ENCODE measurements at regions not wholly inside any gene's neighbourhood (a gene's known extent, or its start where the extent isn't known, plus 50 kb on each side); places are given as distances from the start of the nearest gene placed in this dataset.

- TF ChIP-seq, protein P1, sequence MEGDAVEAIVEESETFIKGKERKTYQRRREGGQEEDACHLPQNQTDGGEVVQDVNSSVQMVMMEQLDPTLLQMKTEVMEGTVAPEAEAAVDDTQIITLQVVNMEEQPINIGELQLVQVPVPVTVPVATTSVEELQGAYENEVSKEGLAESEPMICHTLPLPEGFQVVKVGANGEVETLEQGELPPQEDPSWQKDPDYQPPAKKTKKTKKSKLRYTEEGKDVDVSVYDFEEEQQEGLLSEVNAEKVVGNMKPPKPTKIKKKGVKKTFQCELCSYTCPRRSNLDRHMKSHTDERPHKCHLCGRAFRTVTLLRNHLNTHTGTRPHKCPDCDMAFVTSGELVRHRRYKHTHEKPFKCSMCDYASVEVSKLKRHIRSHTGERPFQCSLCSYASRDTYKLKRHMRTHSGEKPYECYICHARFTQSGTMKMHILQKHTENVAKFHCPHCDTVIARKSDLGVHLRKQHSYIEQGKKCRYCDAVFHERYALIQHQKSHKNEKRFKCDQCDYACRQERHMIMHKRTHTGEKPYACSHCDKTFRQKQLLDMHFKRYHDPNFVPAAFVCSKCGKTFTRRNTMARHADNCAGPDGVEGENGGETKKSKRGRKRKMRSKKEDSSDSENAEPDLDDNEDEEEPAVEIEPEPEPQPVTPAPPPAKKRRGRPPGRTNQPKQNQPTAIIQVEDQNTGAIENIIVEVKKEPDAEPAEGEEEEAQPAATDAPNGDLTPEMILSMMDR (IDR thresholded peaks at IDR 0.05; ENCODE audit: control extremely low read depth, extremely low read depth, low read depth, missing control alignments) = no peak
- no peak for DNase-seq (ENCODE audit: extremely low spot score)
- ChIA-PET CTCF (interaction anchor here (2.3 kb wide), 1 partner anchor 20 kb away, joined by 6 read pairs; no protein-coding TSS in a partner anchor), POLR2A (no interaction called here)
Observed at GRCh38 chr6:72457738-72458137, 164.1 kb upstream of the KCNQ5 start.

GRCh38 chr6:72458521-72458920, 163.3 kb upstream of the KCNQ5 start:
- ChIA-PET POLR2A (no interaction called here), CTCF (interaction anchor here (2.3 kb wide), 1 partner anchor 21 kb away, joined by 6 read pairs; no protein-coding TSS in a partner anchor)
- no peak for DNase-seq (ENCODE audit: extremely low spot score)
- TF ChIP-seq, protein P1 (IDR thresholded peaks at IDR 0.05; ENCODE audit: control extremely low read depth, extremely low read depth, low read depth, missing control alignments) = no peak

DNA sequence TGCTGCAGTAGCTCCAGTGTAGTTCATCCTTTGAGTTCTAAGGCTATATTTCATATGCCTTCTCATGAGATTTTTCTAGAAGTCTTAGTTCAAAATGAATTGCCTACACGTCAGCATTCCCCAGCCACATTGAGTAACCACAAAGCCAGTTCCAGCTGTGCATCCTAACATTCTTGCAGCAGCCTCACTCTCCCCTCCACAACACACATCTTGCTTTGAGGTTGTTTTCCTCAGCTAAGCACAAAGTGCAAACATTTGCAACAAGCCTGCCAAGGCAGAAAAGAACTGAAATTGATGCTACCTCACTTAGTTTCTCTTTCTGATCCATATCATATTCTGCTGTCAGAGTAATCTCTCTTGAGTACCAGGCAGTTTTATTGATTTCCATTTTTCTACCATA, 160.7 kb upstream of the KCNQ5 start:
- TF ChIP-seq, protein P1 (IDR thresholded peaks at IDR 0.05; ENCODE audit: control extremely low read depth, extremely low read depth, low read depth, missing control alignments) = no peak
- POLR2A ChIA-PET = no interaction called here
- CTCF ChIA-PET = no interaction called here
- no peak for DNase-seq (ENCODE audit: extremely low spot score)

GRCh38 chr6:72464246-72464645, 157.6 kb upstream of the KCNQ5 start:
- TF ChIP-seq, protein P1 (IDR thresholded peaks at IDR 0.05; ENCODE audit: control extremely low read depth, extremely low read depth, low read depth, missing control alignments) = no peak
- DNase-seq (ENCODE audit: extremely low spot score) = no peak
- POLR2A ChIA-PET = no interaction called here
- CTCF ChIA-PET = no interaction called here

GRCh38 chr6:72464791-72465691, 156.8 kb upstream of the KCNQ5 start:
- CTCF ChIA-PET = interaction anchor here (1.2 kb wide), 1 partner anchor 13 kb away, joined by 3 read pairs; no protein-coding TSS in a partner anchor

GRCh38 chr6:72466471-72466870, 155.4 kb upstream of the KCNQ5 start:
- TF ChIP-seq, protein P1 (IDR thresholded peaks at IDR 0.05; ENCODE audit: control extremely low read depth, extremely low read depth, low read depth, missing control alignments) = no peak
- ChIA-PET POLR2A (no interaction called here), CTCF (interaction anchor here (0.9 to 1.3 kb wide), 2 partner anchors 18 to 55 kb away, joined by 3 read pairs; no protein-coding TSS in a partner anchor)
- DNase-seq (ENCODE audit: extremely low spot score) = no peak

More at GRCh38 chr6:72464791-72465691, 156.8 kb upstream of the KCNQ5 start:
- TF ChIP-seq, protein P1 (IDR thresholded peaks at IDR 0.05; ENCODE audit: control extremely low read depth, extremely low read depth, low read depth, missing control alignments) = no peak
- DNase-seq (ENCODE audit: extremely low spot score) = no peak
- POLR2A ChIA-PET = no interaction called here

Data from GM10248 (cell line).